HG02798 (cell line): ENCODE measurements at regions not wholly inside any gene's neighbourhood (a gene's known extent, or its start where the extent isn't known, plus 50 kb on each side); places are given as distances from the start of the nearest gene placed in this dataset.

Experiments used
- ATAC-seq: cut with Tn5 transposase; IDR thresholded peaks from one replicate; pipeline ENCODE4 v1.9.1; 2021; ENCODE audit warnings: mild to moderate bottlenecking; ENCODE audit not compliant: unreplicated experiment, poor library complexity

DNA sequence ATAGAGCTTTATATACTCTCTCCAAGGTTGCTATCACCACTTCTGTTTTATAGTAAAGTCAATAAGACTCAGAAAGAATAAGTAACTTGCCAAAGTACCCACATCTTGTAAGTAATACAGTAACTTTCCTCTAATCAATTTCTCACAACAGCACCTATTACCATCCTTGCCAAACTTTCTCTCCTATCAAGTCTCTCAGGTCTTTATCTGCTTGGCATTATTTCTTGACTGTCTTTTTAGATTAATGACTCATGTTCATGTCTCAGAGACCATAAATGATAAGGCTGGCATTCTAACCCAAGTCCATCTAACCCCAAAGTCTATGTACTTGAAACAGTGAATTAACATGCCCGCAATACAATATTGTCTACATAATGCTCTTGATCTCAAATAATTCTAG, 618.0 kb upstream of the ZEB2 start:
- ATAC-seq, result no peak

DNA sequence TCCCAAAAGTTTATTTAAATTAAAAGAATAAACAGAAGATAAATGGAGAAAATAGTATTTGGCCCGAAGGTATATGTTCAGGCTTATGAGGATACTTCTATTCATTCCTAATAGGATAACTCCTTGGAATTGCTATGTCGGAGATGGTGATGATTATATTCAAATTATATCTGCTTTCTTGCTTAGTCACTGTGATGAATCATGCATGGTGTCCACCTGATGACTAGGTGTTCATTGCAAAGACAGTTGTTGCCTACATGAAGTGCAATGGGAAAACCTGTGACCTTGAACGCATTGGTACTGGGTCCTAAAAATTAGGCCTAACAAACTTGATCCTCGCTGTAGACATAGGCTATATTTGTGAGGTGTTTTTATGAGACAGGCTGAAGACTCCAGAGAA, 617.3 kb upstream of the ZEB2 start:
- no peak for ATAC-seq

DNA sequence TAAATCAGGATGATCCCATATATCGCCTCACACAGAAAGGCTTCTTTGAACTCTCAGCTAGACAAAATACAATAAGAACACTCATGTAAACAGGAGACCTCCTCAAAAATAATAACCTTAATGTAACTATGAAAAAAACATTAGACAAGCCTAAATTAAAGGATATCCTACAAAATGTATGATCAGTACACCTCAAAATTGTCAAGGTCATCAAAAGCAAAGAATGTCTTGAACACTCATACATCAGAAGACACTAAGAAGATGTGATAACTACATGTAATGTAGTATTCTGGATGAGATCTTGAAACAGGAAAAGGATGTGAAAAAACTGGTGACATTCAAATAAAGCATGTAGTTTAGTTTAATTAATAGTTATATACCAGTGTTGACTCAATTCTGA, 616.8 kb upstream of the ZEB2 start:
- ATAC-seq, result no peak

GRCh38 chr2:145126146-145126545, 606.2 kb upstream of the ZEB2 start:
- ATAC-seq, result no peak

- ATAC-seq, result no peak
Measured at GRCh38 chr2:145124085-145124484, 604.2 kb upstream of the ZEB2 start.

DNA sequence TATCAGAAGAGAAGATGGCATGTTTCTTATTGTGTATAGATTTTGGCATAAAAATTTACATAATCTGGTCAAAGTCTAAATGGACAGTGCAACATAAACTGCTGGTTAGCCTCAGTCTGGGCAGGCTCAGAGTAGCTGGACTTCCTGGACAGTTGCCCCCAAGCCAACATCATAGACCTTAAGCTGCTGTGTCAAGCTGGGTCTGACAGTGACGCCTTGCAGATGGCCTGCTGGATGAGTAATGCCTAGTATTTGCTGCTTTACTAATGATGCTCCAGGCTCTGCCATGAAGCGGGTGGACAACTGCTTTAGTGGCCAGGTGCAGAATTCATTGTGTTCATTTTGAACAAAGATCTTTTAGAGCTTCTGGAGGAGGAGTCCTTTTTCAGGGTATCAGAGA, 603.7 kb upstream of the ZEB2 start:
- ATAC-seq, result no peak

DNA sequence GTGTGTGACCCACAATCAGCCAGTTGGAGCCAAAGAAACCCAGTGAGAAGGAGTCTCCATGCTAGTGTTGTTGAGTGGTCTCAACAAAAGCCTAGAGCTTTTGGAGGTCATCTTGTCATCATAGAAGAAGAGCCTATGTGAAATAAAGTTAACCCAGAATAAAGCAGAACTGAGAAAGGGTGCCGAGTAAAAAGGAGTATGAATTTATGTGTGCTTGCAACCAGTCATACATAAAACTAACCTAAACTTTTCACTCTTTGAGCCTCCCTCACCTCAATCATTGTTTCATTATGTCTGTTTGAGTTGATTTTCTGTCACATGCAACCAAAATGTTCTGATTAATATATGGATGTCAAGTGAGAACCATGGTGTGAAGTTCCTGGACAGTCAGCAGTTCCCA, 599.3 kb upstream of the ZEB2 start:
- peak; percentile 61 for ATAC-seq

DNA sequence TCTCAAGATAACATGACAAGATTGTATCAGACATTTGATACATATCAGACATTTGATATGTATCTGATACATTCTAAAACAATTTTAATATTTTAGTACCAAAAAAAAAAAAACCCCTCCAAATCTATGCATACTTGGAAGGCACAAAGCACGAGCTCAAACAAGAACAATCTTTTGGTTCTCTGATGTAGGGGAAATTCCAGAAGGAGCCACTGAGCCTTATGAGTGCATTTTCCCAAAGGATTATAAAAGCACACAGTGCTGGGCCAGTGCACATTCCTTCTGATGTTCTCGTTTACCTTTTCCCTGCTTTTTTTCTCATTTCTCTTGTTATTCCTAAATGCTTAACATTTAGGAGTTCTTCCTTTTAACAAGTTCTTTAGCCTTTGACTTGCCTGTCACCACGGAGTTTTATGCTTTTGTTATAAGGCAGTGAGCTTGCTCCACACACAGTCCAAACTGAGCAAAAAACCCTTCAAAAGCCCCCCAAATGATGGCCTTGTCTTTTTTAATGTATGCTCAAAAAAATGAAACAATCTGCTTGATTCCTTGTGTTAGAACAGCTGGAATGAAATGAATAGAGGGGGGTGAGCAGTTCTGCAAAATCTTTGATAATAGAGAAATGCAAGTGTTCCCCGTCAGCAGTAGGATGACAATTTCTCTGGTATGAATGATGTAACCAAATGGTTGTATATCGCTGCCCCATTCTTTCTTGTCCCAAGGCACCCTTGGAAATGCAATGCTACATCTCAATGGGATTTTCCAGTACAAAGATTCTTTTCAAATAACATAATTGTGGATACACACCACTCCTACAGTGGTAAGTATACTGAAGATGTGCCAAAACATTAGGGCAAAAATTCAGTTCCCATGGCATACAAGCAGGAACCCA, 597.2 kb upstream of the ZEB2 start:
- no peak for ATAC-seq

DNA sequence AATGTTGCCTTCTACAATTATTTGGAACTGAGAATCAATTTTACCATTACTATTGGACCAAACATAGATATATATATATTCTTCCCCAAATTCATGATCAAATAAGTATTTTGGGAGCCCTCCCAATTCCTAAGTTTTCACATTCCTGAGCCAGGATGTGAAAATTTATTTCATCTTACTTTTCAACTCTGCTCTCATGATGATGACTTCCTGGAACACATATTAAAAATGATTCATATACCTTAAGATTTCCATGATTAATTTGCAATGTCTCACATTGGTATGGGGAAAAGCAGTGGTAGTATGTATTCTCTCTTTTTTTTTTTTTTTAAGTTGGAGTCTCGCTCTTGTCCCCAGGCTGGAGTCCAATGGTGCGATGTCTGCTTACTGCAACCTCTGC, 596.1 kb upstream of the ZEB2 start:
- ATAC-seq, result no peak

- no peak for ATAC-seq
Measured at GRCh38 chr2:145114726-145115125, 594.8 kb upstream of the ZEB2 start.

- ATAC-seq, result no peak
Measured at GRCh38 chr2:145112467-145112866, 592.5 kb upstream of the ZEB2 start.

DNA sequence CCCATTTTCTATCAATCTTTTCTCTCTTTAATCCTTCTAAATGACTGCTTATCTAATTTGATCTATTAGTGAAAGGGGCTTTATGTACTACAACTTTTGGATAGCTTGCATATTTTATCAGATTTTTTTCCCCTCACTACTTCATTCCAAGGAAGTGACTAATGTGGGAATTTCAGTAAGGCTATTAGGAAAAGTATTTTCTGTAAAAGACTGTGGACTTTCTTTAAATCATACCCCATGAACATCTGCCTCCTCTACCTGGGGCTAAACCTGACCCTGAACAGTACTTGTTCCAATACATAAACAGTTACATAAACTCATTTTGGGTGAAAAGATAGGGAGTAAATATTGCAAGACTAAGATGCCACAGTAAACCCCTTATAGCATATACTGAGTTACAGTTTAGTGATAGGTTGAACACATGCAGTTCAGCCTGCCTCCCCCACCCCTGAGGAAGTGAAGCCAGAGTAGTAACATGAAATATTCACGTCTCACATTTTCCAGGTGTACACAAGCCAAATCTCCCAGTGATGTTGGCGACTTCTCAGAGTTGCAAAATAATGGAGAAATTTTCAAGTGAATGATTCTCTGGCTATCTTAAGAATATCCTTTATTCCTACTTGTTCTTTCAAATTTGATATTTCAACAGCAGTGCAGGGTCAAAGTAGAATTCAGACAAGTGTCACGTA, 590.9 kb upstream of the ZEB2 start:
- ATAC-seq, result no peak

GRCh38 chr2:145108959-145109710, 589.2 kb upstream of the ZEB2 start:
- ATAC-seq, result no peak

GRCh38 chr2:145108361-145108778, 588.5 kb upstream of the ZEB2 start:
- no peak for ATAC-seq

DNA sequence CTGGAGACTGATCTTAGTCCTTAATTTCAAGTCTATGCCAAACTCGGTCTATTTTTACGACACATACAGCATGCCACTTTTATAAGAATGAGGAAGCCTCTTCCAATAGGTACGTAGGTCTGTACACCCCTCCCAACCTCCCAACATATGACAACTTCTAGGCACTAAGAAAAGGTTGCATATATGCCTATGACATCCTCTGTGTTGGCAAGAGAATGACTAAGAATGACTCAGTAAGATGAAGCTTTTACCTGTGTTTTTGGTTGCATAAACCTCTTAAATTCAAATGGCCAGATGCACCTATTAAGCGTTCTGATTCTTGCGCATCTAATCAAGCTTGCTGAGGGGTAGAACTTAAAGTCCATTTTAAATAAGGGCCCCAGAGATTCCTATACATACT, 586.4 kb upstream of the ZEB2 start:
- ATAC-seq, result no peak

DNA sequence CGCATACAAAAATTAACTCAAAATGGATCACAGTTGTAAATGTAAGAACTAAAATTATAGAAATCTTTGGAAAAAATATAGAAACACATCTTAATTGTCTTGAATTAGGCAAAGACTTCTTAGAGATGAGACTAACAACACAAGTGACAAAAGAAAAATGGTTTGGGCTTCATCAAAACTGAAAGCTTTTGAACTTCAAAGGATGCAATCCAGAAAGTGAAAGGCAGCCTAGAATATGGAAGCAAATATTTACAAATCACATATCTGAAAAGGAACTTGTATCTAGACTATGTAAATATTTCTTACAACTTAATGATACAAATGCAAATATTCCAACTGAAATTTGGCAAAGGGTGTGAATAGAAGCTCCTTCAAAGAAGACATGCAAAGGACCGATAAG, 582.8 kb upstream of the ZEB2 start:
- ATAC-seq, result no peak

GRCh38 chr2:145100301-145100700, 580.4 kb upstream of the ZEB2 start:
- no peak for ATAC-seq

DNA sequence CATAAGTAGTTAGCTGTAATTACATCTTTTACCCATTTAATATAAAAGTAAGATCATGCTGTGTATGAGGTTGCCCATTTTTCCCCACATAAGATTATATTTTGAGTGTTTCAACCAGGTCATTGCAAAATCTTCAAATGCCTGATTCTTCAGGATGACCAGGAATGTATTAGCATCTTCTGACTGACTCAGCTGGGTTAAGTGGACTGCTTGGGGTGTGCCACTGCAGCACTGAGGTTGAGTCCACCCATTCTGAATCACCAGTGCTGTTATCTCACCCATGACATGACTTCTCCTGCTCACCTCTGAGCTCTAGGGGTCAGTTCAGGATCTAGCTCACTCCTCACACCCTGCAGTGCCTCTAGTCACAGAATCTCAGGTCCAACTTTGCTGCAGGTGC, 576.7 kb upstream of the ZEB2 start:
- ATAC-seq, result no peak

DNA sequence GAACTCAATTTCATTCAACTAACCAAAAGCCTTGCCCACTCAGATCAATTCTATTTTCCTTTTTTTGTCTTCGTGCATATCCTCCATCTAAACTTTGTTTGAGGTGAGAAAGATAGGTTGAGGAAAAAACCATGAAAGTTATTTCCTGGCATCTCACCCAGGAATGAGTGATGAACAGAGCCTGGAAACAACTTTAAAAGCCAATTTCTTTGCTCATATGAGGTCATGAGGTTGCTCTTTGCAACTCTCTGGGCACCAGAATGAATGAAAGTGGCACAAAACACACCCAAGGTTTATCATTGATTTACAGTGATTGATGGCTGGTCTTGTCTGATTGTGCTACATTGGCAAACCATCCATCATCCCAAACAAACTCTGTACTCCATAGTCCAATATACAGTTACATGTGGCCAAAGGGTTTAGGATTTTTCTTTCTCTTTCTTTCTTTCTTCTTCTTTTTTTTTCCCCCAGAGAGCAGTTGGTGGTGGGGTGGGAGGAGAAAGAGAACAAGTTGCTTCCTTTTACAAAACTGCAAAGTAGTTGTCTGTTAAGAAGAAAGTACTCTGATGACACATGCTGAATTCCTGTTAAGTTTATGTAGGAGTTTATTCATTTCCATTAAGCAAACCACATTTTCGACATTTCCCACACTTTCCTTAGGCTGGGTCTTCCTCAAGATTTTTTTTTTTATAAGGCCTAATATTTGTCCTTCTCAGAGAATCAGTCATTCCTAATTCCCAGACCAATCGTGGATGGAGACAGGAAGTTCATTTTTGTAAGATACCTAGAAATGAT, 575.9 kb upstream of the ZEB2 start:
- no peak for ATAC-seq

- no peak for ATAC-seq
Measured at GRCh38 chr2:145094370-145094769, 574.5 kb upstream of the ZEB2 start.
